Osteoblast (primary cell): ENCODE measurements at regions not wholly inside any gene's neighbourhood (a gene's known extent, or its start where the extent isn't known, plus 50 kb on each side); places are given as distances from the start of the nearest gene placed in this dataset.
"Not testable (repeated sequence)": the region's sequence is repeated elsewhere in the genome, so short reads cannot be mapped to it uniquely, and the experiment has no call there.

Experiments used
- DNase-seq: peaks from one replicate; pipeline ENCODE4 v3.0.0; 2011; ENCODE audit warnings: low spot score, mixed read lengths; ENCODE audit not compliant: insufficient read length; ENCODE audit errors: missing footprints
- H2AFZ ChIP-seq: 2 replicates; pipeline ENCODE4 v1.6.0; 2011; ENCODE audit warnings: mild to moderate bottlenecking, low read length
- H3K27ac ChIP-seq: 2 replicates; pipeline ENCODE4 v1.5.1; 2011; ENCODE audit warnings: mild to moderate bottlenecking, low read depth, low read length, moderate library complexity
- H3K27me3 ChIP-seq: 2 replicates; pipeline ENCODE4 v1.6.0; 2012; ENCODE audit warnings: mild to moderate bottlenecking, control low read depth, inconsistent platforms, low read length, moderate library complexity; ENCODE audit not compliant: insufficient read depth
- H3K36me3 ChIP-seq: 2 replicates; pipeline ENCODE4 v1.5.1; 2011; ENCODE audit warnings: mild to moderate bottlenecking, low read length, control low read depth, moderate library complexity; ENCODE audit not compliant: insufficient read depth
- H3K4me1 ChIP-seq: 2 replicates; pipeline ENCODE4 v1.5.1; 2011; ENCODE audit warnings: mild to moderate bottlenecking, low read length, control low read depth, moderate library complexity; ENCODE audit not compliant: insufficient read depth
- H3K4me2 ChIP-seq: 2 replicates; pipeline ENCODE4 v1.6.0; 2011; ENCODE audit warnings: mild to moderate bottlenecking, low read length; ENCODE audit not compliant: insufficient read depth
- H3K4me3 ChIP-seq: fragments of 200-600 bp; sonication (generic); 3 replicates; pipeline ENCODE4 v1.5.1; 2012; ENCODE audit warnings: mild to moderate bottlenecking, low read length, inconsistent platforms; ENCODE audit not compliant: insufficient read depth
- H3K79me2 ChIP-seq: 2 replicates; pipeline ENCODE4 v1.6.0; 2012; ENCODE audit warnings: mild to moderate bottlenecking, low read length, control low read depth, inconsistent platforms; ENCODE audit not compliant: insufficient read depth
- H3K9me3 ChIP-seq: 2 replicates; pipeline ENCODE4 v1.5.1; 2011; ENCODE audit warnings: low read depth, low read length, control low read depth
- H4K20me1 ChIP-seq: 2 replicates; pipeline ENCODE4 v1.6.0; 2012; ENCODE audit warnings: mild to moderate bottlenecking, low read length, control low read depth; ENCODE audit not compliant: insufficient read depth
- TF ChIP-seq, protein P1 (sequence below): IDR thresholded peaks from 2 replicates; pipeline ENCODE4 v1.5.1; 2011; ENCODE audit warnings: mild to moderate bottlenecking, low read depth, low read length, moderate library complexity; ENCODE audit errors: extremely low read depth

GRCh38 chr1:69086148-69086547 is 481.6 kb upstream of the LRRC7 start:
- Histone ChIP-seq H4K20me1 (no peaks in the 10 kb centered on the region), H3K4me3 (no peak overlapping the region), H3K27ac (no peak overlapping the region), H3K36me3 (no peaks in the 10 kb centered on the region), H3K4me2 (no peak overlapping the region), H3K27me3 (no peaks in the 10 kb centered on the region), H3K79me2 (no peaks in the 10 kb centered on the region), H3K9me3 (no peaks in the 10 kb centered on the region), H3K4me1 (no peaks in the 10 kb centered on the region), H2AFZ (no peak overlapping the region)
- TF ChIP-seq, protein P1, sequence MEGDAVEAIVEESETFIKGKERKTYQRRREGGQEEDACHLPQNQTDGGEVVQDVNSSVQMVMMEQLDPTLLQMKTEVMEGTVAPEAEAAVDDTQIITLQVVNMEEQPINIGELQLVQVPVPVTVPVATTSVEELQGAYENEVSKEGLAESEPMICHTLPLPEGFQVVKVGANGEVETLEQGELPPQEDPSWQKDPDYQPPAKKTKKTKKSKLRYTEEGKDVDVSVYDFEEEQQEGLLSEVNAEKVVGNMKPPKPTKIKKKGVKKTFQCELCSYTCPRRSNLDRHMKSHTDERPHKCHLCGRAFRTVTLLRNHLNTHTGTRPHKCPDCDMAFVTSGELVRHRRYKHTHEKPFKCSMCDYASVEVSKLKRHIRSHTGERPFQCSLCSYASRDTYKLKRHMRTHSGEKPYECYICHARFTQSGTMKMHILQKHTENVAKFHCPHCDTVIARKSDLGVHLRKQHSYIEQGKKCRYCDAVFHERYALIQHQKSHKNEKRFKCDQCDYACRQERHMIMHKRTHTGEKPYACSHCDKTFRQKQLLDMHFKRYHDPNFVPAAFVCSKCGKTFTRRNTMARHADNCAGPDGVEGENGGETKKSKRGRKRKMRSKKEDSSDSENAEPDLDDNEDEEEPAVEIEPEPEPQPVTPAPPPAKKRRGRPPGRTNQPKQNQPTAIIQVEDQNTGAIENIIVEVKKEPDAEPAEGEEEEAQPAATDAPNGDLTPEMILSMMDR = no peak
- DNase-seq = no peak

GRCh38 chr1:69088571-69088970 is 479.2 kb upstream of the LRRC7 start:
- no peak overlapping the region for H3K27ac ChIP-seq

DNA sequence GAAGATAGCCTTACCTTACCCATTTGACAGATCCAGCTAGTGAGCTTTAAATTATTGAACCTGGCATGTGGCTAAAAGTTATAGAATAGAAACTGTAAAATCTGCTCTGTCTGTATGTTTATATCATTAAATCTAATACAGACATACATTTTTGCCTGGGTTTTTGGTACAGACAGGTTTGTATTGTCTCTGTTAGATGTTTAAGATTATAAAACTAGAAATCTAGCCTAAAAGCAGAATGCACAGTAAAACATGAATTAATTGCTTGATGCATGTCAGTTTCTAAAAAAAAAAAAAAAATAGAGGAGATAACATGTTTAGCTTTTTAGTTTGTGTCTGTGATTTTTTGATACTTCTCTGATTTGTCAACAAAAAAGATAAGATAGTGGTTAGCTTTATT is 477.6 kb upstream of the LRRC7 start:
- DNase-seq = no peak
- Histone ChIP-seq H2AFZ (no peak overlapping the region), H3K79me2 (no peaks in the 10 kb centered on the region), H3K4me2 (no peak overlapping the region), H3K4me3 (no peak overlapping the region), H3K27me3 (no peaks in the 10 kb centered on the region), H3K9me3 (no peaks in the 10 kb centered on the region), H3K27ac (no peak overlapping the region), H3K4me1 (no peaks in the 10 kb centered on the region), H4K20me1 (no peaks in the 10 kb centered on the region), H3K36me3 (no peaks in the 10 kb centered on the region)
- TF ChIP-seq, protein P1 = no peak

More at GRCh38 chr1:69088571-69088970, 479.2 kb upstream of the LRRC7 start:
- no peaks in the 10 kb centered on the region for H3K36me3 ChIP-seq
- no peaks in the 10 kb centered on the region for H3K27me3 ChIP-seq
- no peak for DNase-seq
- no peaks in the 10 kb centered on the region for H4K20me1 ChIP-seq
- TF ChIP-seq, protein P1 = no peak
- H2AFZ ChIP-seq = no peak overlapping the region
- H3K4me2 ChIP-seq = no peak overlapping the region
- H3K4me1 ChIP-seq = no peaks in the 10 kb centered on the region
- H3K79me2 ChIP-seq = no peaks in the 10 kb centered on the region
- no peak overlapping the region for H3K4me3 ChIP-seq
- no peaks in the 10 kb centered on the region for H3K9me3 ChIP-seq

DNA sequence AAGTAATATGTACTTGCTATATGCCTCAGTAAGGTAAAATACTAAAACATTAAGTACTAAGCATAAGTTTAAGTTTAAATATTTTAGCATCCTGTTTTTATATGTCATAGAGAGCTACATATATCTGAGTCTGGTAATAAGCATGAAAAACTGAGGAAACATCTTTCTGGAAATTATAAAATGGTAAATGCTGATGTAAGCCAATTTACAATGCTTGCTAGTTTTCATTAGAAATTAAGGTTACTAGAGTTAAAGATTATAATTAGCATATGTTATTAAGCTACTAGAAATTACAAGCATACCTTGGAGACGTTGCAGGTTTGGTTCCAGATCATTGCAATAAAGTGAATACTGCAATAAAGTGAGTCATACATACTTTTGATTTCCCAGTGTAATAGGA is 477.0 kb upstream of the LRRC7 start:
- H3K9me3 ChIP-seq = no peaks in the 10 kb centered on the region
- no peaks in the 10 kb centered on the region for H3K79me2 ChIP-seq
- no peak overlapping the region for H3K4me2 ChIP-seq
- TF ChIP-seq, protein P1 = no peak
- H3K4me3 ChIP-seq = no peak overlapping the region
- H3K4me1 ChIP-seq = no peaks in the 10 kb centered on the region
- H4K20me1 ChIP-seq = no peaks in the 10 kb centered on the region
- no peaks in the 10 kb centered on the region for H3K36me3 ChIP-seq
- no peaks in the 10 kb centered on the region for H3K27me3 ChIP-seq
- H2AFZ ChIP-seq = no peak overlapping the region
- H3K27ac ChIP-seq = no peak overlapping the region
- no peak for DNase-seq

GRCh38 chr1:69102058-69102457 is 465.7 kb upstream of the LRRC7 start:
- H3K4me1 ChIP-seq, H3K36me3 ChIP-seq, H3K27me3 ChIP-seq, H3K9me3 ChIP-seq, H3K4me2 ChIP-seq, H3K79me2 ChIP-seq, DNase-seq, H3K27ac ChIP-seq, H4K20me1 ChIP-seq, H2AFZ ChIP-seq, H3K4me3 ChIP-seq: not testable (repeated sequence)
